ENCODE measurements at regions not wholly inside any gene's neighbourhood (a gene's known extent, or its start where the extent isn't known, plus 50 kb on each side); places are given as distances from the start of the nearest gene placed in this dataset.
"Not testable (repeated sequence)": the region's sequence is repeated elsewhere in the genome, so short reads cannot be mapped to it uniquely, and the experiment has no call there.

GRCh38 chr13:43968251-43968942 is 88.7 kb downstream of the LACC1 start:
- not testable (repeated sequence) for TF ChIP-seq CTCF (tag by site-specific recombination; IDR thresholded peaks at IDR 0.05); RBAK (tag by site-specific recombination; IDR thresholded peaks at IDR 0.05); TSHZ1 (tag by site-specific recombination; IDR thresholded peaks at IDR 0.05; ENCODE audit: borderline replicate concordance); ZNF112 (tag by site-specific recombination; IDR thresholded peaks at IDR 0.05); ATF2 (tag by site-specific recombination; IDR thresholded peaks at IDR 0.05; ENCODE audit: low read depth)
